Body of pancreas (tissue), 4 donors: ENCODE measurements at regions not wholly inside any gene's neighbourhood (a gene's known extent, or its start where the extent isn't known, plus 50 kb on each side); places are given as distances from the start of the nearest gene placed in this dataset.

ENCODE experiments used
- POLR2A ChIP-seq, 3 donors: fragments of 450-650 bp; IDR thresholded peaks; one replicate each; pipeline ENCODE4 v1.6.1; 2016; ENCODE audit warnings: antibody characterized with exemption in 3 of 3, mild to moderate bottlenecking in 2 of 3
- TF ChIP-seq, protein P1 (sequence below), 7 experiments: fragments of 450-650 bp in 4 of 7; fragments of 200-600 bp in 3 of 7; sonication (generic) in 3 of 7; IDR thresholded peaks; one replicate each; pipeline ENCODE4 v1.5.1; 2016 to 2019; ENCODE audit warnings: antibody characterized with exemption in 7 of 7

DNA sequence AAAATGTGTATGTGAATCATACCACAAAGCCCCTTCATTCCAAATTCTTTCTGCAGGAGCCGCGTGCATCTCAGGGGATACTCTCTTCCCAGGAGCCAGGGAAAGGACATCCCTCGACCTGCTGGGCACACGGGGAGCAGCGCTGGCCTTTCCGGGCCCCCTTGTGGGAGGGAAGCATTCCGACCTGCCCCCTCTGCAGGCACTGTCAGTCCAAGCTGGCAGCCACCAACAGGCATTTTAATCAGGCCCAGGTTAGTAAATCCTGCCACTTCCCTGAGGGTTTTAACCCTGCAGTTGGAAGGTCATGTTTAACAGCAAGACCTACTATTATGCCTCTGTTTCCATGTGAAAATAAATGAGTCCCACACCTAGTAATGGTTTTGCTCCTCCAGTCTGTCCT lies 391.5 kb downstream of the SHANK2 start:
- no peak for TF ChIP-seq POLR2A (IDR thresholded peaks at IDR 0.05)
- TF ChIP-seq, protein P1, sequence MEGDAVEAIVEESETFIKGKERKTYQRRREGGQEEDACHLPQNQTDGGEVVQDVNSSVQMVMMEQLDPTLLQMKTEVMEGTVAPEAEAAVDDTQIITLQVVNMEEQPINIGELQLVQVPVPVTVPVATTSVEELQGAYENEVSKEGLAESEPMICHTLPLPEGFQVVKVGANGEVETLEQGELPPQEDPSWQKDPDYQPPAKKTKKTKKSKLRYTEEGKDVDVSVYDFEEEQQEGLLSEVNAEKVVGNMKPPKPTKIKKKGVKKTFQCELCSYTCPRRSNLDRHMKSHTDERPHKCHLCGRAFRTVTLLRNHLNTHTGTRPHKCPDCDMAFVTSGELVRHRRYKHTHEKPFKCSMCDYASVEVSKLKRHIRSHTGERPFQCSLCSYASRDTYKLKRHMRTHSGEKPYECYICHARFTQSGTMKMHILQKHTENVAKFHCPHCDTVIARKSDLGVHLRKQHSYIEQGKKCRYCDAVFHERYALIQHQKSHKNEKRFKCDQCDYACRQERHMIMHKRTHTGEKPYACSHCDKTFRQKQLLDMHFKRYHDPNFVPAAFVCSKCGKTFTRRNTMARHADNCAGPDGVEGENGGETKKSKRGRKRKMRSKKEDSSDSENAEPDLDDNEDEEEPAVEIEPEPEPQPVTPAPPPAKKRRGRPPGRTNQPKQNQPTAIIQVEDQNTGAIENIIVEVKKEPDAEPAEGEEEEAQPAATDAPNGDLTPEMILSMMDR (IDR thresholded peaks at IDR 0.05): no peak
